MM.1S (cell line): ENCODE measurements at regions not wholly inside any gene's neighbourhood (a gene's known extent, or its start where the extent isn't known, plus 50 kb on each side); places are given as distances from the start of the nearest gene placed in this dataset.

Experiments used
- DNase-seq: peaks from one replicate; pipeline ENCODE4 v3.0.0-alpha.2; 2015
- H2AFZ ChIP-seq: fragments of 300-600 bp; sonication (generic); 2 replicates; pipeline ENCODE4 v1.6.0; 2016; ENCODE audit warnings: antibody characterized with exemption, low read length
- H3F3A ChIP-seq: fragments of 300-600 bp; sonication (generic); 2 replicates; pipeline ENCODE4 v1.6.1; 2016; ENCODE audit warnings: mild to moderate bottlenecking, antibody characterized with exemption, low read length, moderate library complexity, mixed read lengths; ENCODE audit not compliant: insufficient read depth
- H3K27ac ChIP-seq: fragments of 300-600 bp; sonication (generic); 2 replicates; pipeline ENCODE4 v1.5.1; 2016; ENCODE audit warnings: mild to moderate bottlenecking, low read length
- H3K27me3 ChIP-seq: fragments of 300-600 bp; sonication (generic); replicated peaks from 2 replicates; pipeline ENCODE4 v1.6.0; 2016; ENCODE audit warnings: low read length; ENCODE audit not compliant: insufficient read depth
- H3K36me3 ChIP-seq: fragments of 300-600 bp; sonication (generic); replicated peaks from 2 replicates; pipeline ENCODE4 v1.6.1; 2016; ENCODE audit warnings: mild to moderate bottlenecking, low read length, mixed read lengths; ENCODE audit not compliant: insufficient read depth
- H3K4me1 ChIP-seq: fragments of 300-600 bp; sonication (generic); 2 replicates; pipeline ENCODE4 v1.6.1; 2016; ENCODE audit warnings: low read length, mixed read lengths
- H3K4me2 ChIP-seq: fragments of 300-600 bp; sonication (generic); 2 replicates; pipeline ENCODE4 v1.6.0; 2016; ENCODE audit warnings: low read depth, low read length
- H3K4me3 ChIP-seq: fragments of 300-600 bp; sonication (generic); 2 replicates; pipeline ENCODE4 v1.5.1; 2016; ENCODE audit warnings: low read length, mixed read lengths
- H3K79me2 ChIP-seq: fragments of 300-600 bp; sonication (generic); 2 replicates; pipeline ENCODE4 v1.6.1; 2016; ENCODE audit warnings: mixed run types, low read length, mixed read lengths
- H3K9ac ChIP-seq: fragments of 300-600 bp; sonication (generic); 2 replicates; pipeline ENCODE4 v1.6.1; 2016; ENCODE audit warnings: low read length, mixed read lengths
- H3K9me2 ChIP-seq: fragments of 300-600 bp; sonication (generic); replicated peaks from 2 replicates; pipeline ENCODE4 v1.6.1; 2016; ENCODE audit warnings: mild to moderate bottlenecking, low read length, mixed read lengths; ENCODE audit not compliant: insufficient read depth
- H3K9me3 ChIP-seq: fragments of 300-600 bp; sonication (generic); replicated peaks from 2 replicates; pipeline ENCODE4 v1.6.1; 2016; ENCODE audit warnings: mild to moderate bottlenecking, low read length, mixed read lengths; ENCODE audit not compliant: insufficient read depth
- H4K20me1 ChIP-seq: fragments of 300-600 bp; sonication (generic); 2 replicates; pipeline ENCODE4 v1.6.1; 2016; ENCODE audit warnings: mild to moderate bottlenecking, low read length, moderate library complexity, mixed read lengths; ENCODE audit not compliant: insufficient read depth
- EZH2 ChIP-seq: fragments of 300-600 bp; sonication (generic); optimal IDR thresholded peaks from 2 replicates; pipeline ENCODE3; 2017; ENCODE audit warnings: low read depth, mild to moderate bottlenecking, antibody characterized with exemption, low read length, mixed read lengths
- EZH2phosphoT487 ChIP-seq: fragments of 300-600 bp; sonication (generic); IDR thresholded peaks from 2 replicates; pipeline ENCODE4 v1.6.1; 2018; ENCODE audit warnings: antibody characterized with exemption, low read length
- TF ChIP-seq, protein P1 (sequence below): fragments of 300-600 bp; sonication (generic); IDR thresholded peaks from 2 replicates; pipeline ENCODE4 v1.5.1; 2016; ENCODE audit warnings: antibody characterized with exemption, low read length, mixed read lengths

DNA sequence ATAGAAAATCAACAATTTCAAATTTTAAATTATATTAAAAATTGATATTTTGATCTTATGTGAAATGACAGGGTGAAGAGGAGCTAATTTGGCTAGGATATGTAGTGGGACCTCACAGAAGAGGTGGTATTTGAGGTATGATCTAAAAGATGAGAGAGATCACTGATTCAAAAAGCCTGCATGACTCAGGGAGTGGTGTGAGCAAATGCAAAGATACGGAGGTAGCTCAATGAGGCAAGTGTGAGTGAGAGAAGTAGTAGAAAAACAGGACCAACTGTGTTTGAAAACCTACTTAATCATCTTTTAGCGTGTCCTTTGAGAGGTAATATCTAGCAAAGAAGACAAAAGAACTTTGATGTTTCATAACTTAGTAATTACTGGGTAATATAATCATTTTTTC, 557.5 kb downstream of the DSC3 start:
- Histone ChIP-seq H3K27me3 (no peaks in the 10 kb centered on the region), H3K4me2 (no peak overlapping the region), H3K36me3 (no peaks in the 10 kb centered on the region)

DNA sequence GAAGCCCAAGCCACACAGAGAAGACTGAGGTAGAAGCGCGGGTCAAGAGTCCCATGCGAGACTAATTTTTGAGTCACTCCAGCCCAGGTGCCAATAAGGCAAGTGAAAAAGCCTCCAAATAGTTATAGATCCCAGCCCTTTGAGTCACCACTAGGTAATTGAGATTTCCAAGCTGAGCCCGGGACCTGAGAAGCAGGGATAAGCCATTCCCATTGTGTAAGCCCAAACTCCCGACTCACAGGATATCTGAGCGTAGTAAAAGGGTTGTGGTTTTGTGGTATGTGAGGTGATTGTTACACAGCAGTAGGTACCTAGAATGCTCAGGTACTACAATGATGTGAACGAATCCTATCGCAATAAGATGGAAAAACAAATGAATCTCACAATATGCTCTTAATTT, 560.7 kb downstream of the DSC3 start:
- Histone ChIP-seq H3K9ac (no peak overlapping the region), H3K4me3 (no peak overlapping the region), H3F3A (no peaks in the 10 kb centered on the region), H3K9me3 (no peaks in the 10 kb centered on the region), H3K9me2 (no peaks in the 10 kb centered on the region), H3K4me2 (no peak overlapping the region), H3K79me2 (no peaks in the 10 kb centered on the region), H3K36me3 (no peaks in the 10 kb centered on the region), H4K20me1 (no peaks in the 10 kb centered on the region), H2AFZ (no peak overlapping the region), H3K27me3 (no peaks in the 10 kb centered on the region), H3K4me1 (no peaks in the 10 kb centered on the region), H3K27ac (no peak overlapping the region)
- no peak for DNase-seq
- TF ChIP-seq EZH2: no peak
- TF ChIP-seq EZH2phosphoT487: no peak
- TF ChIP-seq, protein P1, sequence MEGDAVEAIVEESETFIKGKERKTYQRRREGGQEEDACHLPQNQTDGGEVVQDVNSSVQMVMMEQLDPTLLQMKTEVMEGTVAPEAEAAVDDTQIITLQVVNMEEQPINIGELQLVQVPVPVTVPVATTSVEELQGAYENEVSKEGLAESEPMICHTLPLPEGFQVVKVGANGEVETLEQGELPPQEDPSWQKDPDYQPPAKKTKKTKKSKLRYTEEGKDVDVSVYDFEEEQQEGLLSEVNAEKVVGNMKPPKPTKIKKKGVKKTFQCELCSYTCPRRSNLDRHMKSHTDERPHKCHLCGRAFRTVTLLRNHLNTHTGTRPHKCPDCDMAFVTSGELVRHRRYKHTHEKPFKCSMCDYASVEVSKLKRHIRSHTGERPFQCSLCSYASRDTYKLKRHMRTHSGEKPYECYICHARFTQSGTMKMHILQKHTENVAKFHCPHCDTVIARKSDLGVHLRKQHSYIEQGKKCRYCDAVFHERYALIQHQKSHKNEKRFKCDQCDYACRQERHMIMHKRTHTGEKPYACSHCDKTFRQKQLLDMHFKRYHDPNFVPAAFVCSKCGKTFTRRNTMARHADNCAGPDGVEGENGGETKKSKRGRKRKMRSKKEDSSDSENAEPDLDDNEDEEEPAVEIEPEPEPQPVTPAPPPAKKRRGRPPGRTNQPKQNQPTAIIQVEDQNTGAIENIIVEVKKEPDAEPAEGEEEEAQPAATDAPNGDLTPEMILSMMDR: no peak

More for the DNA sequence above, 557.5 kb downstream of the DSC3 start:
- no peaks in the 10 kb centered on the region for H4K20me1 ChIP-seq
- no peaks in the 10 kb centered on the region for H3K9me3 ChIP-seq
- no peak overlapping the region for H2AFZ ChIP-seq
- no peak overlapping the region for H3K4me3 ChIP-seq
- no peak overlapping the region for H3K9ac ChIP-seq
- TF ChIP-seq EZH2 (no peak), EZH2phosphoT487 (no peak)
- TF ChIP-seq, protein P1: no peak
- no peaks in the 10 kb centered on the region for H3K4me1 ChIP-seq
- H3K79me2 ChIP-seq: no peaks in the 10 kb centered on the region
- no peaks in the 10 kb centered on the region for H3F3A ChIP-seq
- no peak for DNase-seq
- no peaks in the 10 kb centered on the region for H3K9me2 ChIP-seq
- no peak overlapping the region for H3K27ac ChIP-seq

DNA sequence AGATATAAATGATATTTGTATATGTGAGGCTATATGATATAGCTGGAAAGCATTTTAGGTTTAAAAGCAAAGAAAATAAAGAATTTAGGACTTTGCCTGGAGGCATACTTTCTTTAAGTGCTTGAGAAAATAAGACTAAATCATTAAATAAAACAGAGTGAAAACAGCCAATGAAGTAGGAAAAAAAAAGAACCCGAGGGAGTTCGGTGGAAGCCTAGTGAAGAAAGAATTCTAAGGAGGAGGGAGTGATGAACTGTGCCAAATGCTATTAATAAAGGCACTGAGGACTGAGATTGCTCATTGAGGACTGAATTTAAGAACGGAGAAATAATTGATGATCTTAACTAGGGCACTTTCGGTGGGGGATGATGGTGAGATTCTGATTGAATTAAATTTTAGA, 573.5 kb downstream of the DSC3 start:
- Histone ChIP-seq H3K36me3 (no peaks in the 10 kb centered on the region), H2AFZ (no peak overlapping the region), H4K20me1 (no peaks in the 10 kb centered on the region), H3F3A (no peaks in the 10 kb centered on the region), H3K27ac (no peak overlapping the region), H3K79me2 (no peaks in the 10 kb centered on the region), H3K9ac (no peak overlapping the region), H3K4me1 (no peaks in the 10 kb centered on the region), H3K4me2 (no peak overlapping the region), H3K9me2 (no peaks in the 10 kb centered on the region), H3K4me3 (no peak overlapping the region), H3K9me3 (no peaks in the 10 kb centered on the region), H3K27me3 (no peaks in the 10 kb centered on the region)
- TF ChIP-seq EZH2 (no peak), EZH2phosphoT487 (no peak)
- TF ChIP-seq, protein P1: no peak
- DNase-seq: no peak
